Fibroblast of pulmonary artery (primary cell): ENCODE measurements at regions not wholly inside any gene's neighbourhood (a gene's known extent, or its start where the extent isn't known, plus 50 kb on each side); places are given as distances from the start of the nearest gene placed in this dataset.
"Not testable (repeated sequence)": the region's sequence is repeated elsewhere in the genome, so short reads cannot be mapped to it uniquely, and the experiment has no call there.

Source experiments
- DNase-seq: peaks from one replicate; pipeline ENCODE4 v3.0.0-alpha.2; 2010; ENCODE audit warnings: low read depth
- H3K4me3 ChIP-seq: replicated peaks from 2 replicates; pipeline ENCODE4 v1.5.1; 2011; ENCODE audit warnings: low read depth, mild to moderate bottlenecking, control low read depth, low read length, moderate library complexity
- CTCF ChIP-seq: IDR thresholded peaks from 2 replicates; pipeline ENCODE4 v1.5.1; 2011; ENCODE audit warnings: mild to moderate bottlenecking, control low read depth, low read length, inconsistent platforms; ENCODE audit errors: missing control alignments

GRCh38 chr2:94622113-94622618 lies 249.1 kb upstream of the TEKT4 start:
- DNase-seq = no peak
- H3K4me3 ChIP-seq = no peak overlapping the region
- no peak for TF ChIP-seq CTCF

DNA sequence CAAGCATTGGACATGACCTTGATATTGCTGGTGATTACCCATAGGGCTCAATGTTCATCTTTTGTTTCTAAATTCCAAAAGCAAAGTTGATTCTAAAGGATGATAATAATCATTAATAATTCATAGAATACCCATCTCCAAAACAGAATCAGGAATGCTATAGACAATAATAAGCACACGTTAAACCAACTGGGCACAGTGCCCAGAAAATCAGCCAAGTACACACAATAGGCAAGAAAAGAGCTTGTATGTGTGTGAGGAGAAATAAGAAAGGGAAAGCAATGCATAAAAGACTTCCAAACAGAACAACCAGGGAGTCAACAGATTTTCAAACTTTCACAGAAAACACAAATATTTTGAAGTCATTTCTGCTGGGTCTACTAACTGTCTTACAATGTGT lies 242.3 kb upstream of the TEKT4 start:
- H3K4me3 ChIP-seq, DNase-seq: not testable (repeated sequence)

- H3K4me3 ChIP-seq, DNase-seq: not testable (repeated sequence)
Observed at GRCh38 chr2:94641397-94641796, 229.8 kb upstream of the TEKT4 start.

- not testable (repeated sequence) for DNase-seq, H3K4me3 ChIP-seq
Observed at GRCh38 chr2:94652131-94652530, 219.1 kb upstream of the TEKT4 start.

- not testable (repeated sequence) for DNase-seq, H3K4me3 ChIP-seq
Observed at GRCh38 chr2:94669858-94670257, 201.4 kb upstream of the TEKT4 start.

DNA sequence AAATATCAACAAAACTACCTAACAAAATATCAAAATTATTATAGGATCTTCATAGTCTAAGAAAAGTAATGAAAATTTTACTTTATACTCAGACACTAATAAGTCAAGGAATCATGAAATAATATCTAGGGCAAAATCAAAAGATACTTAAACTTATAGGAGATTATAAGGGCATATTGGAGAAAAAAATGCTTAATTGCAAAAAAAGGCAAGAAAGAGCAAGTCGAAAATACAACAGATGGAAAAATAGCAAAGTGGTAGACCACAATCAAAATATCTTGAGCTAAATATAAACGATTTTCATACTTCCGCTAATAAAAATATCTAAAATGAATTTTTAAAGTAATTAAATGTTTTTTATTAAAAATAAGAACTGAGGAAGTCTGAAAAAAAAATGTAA lies 177.0 kb upstream of the TEKT4 start:
- H3K4me3 ChIP-seq, DNase-seq: not testable (repeated sequence)

- H3K4me3 ChIP-seq, DNase-seq: not testable (repeated sequence)
Observed at GRCh38 chr2:94708982-94709381, 162.2 kb upstream of the TEKT4 start.

- no peak for TF ChIP-seq CTCF
- no peak overlapping the region for H3K4me3 ChIP-seq
- DNase-seq = no peak
Observed at GRCh38 chr2:94725543-94725942, 145.7 kb upstream of the TEKT4 start.

DNA sequence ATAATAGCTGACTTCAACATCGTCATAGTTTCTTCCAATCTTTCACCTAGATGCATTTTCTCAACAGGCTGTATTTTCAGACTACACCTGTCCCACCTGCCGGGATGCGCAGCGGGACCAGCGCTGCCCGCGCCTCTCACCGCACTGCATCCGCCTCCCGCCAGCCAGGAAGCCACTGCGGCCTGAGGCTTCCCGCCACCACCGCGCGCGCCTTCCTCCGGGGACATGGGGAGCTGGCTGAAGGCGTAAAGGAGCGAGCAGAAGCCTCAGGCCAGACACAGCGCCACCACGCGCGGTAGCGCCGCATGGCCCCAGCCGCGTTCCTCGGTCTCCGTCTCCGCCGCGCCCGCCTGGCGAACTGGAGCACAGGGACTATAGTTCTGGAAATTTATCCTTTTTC lies 135.7 kb upstream of the TEKT4 start:
- not testable (repeated sequence) for DNase-seq, H3K4me3 ChIP-seq

GRCh38 chr2:94737145-94737544 lies 134.1 kb upstream of the TEKT4 start:
- not testable (repeated sequence) for H3K4me3 ChIP-seq, DNase-seq

GRCh38 chr2:94737736-94738342 lies 133.4 kb upstream of the TEKT4 start:
- DNase-seq, H3K4me3 ChIP-seq: not testable (repeated sequence)

- no peak for TF ChIP-seq CTCF
- H3K4me3 ChIP-seq = no peak overlapping the region
- no peak for DNase-seq
Observed at GRCh38 chr2:94753466-94753998, 117.7 kb upstream of the TEKT4 start.
